Activated CD4-positive, alpha-beta T cell treated with anti-CD3 and anti-CD28 coated beads, Interleukin-2, amount 50 U/mL, for 24 hours (primary cell): ENCODE measurements at regions not wholly inside any gene's neighbourhood (a gene's known extent, or its start where the extent isn't known, plus 50 kb on each side); places are given as distances from the start of the nearest gene placed in this dataset.

Experiments
- DNase-seq, 2 donors: peaks; one replicate each; pipeline ENCODE4 v3.0.0-alpha.2; 2020; ENCODE audit warnings: low read depth in 1 of 2, low spot score in 1 of 2

DNA sequence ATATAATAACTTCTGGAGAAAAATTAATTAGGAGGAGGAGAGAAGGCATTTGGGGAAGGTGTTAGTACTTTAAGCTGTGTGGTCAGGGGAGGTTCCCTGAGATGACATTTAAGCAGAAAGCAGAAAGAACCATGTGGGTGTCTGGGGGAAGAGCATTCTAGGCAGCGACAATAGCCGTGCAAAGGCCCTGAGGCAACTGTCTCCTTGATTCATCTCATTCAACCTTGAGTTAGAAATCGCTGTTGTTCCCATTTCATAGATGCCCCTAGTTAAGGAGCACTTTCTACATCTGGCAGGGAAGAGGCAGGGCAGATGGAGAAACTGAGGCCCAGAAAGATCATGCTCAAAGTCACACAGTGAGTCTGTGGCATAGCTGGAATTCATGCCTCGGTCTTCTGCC lies 108.6 kb upstream of the RUNX3 start:
- no peak for DNase-seq

DNA sequence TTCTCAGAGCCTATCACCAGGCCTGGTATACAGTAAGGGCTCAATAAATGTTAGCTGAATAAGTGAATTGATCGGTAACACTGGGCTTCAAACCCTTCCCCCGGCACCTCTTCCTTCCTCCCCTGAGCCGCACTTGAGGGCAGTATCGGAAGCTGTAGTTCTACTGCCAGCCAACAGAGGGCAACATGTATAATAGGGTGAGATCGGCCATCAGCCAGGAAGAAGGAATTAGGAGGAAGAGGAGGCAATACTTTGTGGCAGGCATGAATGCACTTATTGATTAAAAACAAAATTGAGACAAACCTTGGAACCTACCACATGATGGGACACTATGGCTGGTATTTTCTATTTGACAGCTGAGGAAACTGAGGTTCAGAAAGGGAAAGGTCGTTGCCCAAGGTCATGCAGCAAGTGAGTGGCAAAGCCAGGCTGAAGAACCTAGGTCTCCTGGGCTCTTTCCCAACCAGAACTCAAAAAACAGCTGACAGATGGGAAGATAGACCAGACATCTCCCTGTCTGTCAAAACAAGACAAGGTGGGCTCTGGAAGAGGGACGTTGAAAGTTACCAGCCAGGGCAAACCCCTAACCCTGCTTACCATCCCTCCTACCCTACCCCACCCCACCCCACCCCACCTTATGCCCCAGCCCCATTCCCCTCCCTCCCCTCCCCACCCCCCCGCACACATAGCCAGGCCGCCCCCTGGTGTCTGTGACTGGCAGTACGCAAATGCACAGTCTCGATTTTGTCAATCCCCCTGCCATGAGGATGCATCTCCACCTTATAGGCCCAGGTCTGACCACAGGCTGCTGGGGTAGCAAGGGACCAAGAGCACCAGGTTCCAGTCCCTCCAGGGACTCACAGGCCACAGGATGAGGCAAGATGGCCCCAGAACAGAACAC lies 107.3 kb upstream of the RUNX3 start:
- peak; percentile 44 to 61 for DNase-seq

DNA sequence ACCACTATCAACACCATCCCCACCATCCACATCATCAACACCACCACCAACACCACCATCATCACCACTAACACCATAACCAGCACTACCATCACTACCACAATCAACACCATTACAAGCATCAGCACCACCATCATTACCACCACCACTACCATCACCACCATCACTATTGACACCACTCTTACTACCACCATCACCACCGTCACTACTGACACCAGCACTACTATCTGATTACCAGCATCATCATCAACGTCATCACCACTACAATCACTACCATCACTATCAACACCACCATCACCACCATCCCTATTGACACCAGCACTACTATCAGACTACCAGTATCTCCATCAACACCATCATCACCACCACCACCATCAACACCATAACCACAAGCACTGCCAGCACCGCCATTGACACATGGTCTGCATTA lies 106.1 kb upstream of the RUNX3 start:
- no peak for DNase-seq

DNA sequence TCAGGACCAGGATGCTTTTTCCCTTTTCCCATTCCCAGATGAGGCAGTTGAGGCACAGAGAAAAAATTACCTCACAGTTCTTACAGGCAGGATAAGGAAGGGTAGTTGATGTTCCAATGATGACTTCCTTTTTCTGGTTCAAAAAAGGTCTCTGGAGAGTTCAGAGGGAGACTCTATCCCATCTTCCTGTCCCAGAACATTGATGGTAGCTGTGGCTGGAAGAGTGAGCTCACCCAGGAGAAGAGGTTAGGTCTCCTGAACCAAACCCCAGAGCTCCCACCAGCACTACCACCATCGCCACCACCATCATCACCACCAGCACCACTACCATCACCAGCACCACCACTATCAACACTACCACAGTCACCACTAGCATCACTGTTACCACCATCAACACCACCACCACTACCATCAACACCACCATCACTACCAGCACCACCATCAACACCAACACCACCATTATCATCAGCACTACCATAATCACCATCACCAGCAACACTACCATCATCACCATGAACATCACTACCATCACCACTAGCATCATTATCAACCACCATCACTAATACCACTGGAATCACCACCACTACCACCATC lies 105.5 kb upstream of the RUNX3 start:
- no peak for DNase-seq

DNA sequence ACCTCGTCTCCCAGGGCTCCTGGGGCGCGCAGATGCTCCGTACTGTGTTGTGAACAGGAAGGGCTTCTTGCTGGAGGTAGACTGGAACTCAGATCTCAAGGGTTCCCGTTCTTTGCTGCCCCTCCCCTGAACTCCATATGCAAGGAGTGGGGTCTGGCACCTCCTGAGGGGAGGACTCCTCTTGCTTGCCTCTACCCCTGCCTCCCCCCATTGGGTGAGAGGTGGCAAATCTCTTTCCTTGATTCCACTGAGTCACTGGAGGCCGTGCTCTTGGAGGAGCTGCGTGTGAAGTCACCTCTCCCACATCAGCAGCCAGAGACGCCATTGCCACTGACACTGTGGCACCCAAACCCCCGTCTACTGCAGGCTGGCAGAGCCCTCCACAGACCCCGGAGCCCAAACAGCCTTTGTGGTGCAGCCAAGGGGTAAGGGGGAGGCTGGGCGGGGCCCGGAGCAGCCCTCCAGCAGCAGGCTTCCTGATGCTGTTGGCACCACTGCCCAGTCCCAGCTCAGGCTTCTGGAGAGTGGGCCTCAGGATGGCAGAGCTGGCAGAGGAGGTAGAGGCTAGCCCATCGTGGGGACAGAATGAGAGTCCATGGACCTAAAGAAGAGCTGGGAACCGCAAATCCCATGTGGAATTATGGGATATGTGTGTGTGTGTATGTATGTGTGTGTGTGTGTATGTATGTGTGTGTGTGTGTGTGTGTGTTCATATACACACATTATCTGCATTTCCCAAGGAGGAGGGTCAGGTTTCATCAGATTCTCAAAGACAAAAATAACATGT lies 104.9 kb upstream of the RUNX3 start:
- DNase-seq, result no peak

DNA sequence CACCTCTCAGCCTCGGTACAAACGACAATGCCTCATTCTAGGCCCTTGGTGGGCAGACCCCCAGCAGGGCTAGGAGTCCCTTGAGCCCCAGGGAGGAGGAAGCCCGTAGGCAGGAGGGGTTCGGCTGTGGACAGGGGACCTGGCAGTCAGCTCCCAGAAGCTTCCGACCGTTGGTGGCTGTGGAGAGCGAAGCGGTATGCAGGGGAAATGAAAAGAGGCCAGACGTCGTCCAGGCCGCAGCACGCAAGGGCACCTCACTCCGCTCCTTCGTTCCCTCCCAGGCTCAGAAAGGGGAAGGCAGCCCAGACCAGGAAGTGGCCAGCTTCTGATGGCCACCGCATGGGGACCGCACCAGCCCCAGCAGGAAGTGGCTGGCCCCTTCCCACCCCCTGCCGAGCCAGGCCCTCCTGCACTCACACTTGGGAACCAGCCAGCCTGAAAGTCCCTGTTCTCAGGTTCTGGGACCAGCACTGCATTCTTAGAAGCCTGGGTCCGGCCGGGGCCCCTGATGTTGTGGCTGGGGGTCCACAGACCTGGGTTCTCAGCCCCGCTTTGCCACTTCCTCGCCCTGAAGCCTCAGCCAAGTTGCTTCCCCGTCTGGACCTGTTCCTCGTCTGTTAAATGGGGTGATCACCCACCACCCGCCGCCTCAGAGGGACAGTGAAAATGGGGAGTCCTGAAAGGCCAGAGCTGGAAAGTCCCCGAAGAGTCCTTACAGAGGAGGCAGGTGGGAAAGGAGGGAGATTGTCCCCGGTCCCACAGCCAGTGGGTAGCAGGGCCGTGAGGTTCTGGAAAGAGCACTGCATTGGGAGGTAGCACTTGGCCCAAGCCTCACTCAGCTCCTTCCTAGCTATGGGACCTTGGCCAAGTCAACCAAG lies 104.0 kb upstream of the RUNX3 start:
- no peak for DNase-seq

DNA sequence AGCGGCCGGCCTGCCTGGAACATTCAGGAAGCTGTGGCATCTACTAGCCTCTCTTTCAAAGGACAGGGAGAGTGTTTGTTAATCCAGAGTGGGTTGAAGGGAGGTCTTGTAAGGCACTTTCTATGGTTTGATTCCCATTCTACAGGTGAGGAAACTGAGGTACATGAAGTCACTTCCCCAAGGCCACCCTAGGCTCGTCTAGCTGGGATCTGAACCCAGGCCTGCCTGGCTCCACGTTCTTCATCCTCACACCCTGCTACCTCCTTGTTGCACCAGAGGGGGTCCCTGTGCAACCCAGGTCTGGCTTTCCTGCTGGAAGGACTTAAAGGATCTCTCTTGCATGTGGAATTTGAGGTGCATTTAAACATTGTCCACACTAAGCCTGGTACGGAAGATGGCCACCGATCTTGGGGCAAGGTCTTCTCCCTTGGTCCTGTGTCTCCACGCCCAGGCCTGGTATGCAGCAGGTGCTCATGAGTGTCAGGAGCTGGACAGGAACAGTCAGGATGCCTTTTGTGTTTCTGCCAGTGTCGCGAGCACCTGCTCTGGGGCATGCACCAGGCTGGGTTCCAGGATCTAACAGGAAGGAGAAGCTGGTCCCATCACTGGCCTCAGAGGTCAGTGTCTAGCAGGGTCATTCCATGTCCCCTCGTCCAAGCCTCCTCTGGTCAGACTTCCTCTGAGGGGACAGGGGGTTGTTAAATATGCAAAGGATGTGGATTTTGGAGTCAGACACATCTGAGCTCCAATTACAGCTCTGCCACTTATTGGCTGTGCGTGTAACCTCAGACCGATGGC lies 103.2 kb upstream of the RUNX3 start:
- DNase-seq, result no peak

DNA sequence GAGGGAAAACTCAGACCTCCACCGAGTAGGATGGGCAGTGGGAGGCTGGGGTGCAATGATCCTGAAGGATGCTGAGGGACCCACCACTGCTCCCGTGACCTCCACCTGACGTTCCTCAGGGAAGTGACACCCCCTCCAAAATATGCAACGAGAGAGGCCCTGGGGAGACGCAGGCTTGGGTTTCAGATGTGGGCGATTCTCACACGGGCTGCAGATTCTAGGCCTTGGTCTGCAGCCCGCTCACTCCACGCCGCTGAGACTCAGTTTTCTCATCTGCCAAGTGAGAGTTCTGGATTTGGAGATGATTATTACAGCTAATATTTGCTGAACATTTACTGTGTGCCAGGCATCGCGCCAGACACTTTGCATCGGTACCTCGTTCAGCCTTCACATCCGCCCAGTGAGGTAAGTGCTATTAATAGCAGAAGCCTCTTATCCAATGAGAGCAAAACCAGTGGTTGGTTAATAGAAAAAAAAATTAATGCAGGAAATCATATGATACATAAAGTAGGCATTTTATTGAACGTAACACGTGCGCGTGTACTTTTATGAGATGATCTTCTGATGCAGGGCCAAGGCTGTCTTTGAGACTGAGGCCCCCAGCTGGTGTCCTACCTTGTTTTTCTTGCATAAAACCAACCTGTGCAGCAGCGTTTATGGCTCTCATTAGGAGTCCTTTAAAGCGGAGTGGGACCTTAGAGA lies 102.0 kb upstream of the RUNX3 start:
- peak in 1 of 2 donors; percentile 48 for DNase-seq

DNA sequence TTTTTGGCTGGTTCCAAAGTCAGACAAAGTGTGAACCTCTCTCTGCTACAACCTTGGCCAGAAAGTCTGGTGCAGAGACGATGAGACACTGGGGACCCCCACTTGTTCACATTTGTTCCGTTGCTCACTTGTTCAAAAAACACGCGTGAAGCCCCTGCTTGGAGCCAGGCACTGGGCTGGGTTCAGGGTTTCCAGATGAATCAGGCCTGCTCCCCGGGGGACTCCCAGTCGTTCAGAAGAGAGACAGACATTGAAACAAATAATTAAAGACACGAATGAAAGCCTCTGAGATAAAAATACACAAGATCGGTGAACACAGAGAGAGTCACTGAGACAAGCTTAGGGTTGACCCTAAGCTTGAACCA lies 101.5 kb upstream of the RUNX3 start:
- DNase-seq, result peak in 1 of 2 donors; percentile 69

DNA sequence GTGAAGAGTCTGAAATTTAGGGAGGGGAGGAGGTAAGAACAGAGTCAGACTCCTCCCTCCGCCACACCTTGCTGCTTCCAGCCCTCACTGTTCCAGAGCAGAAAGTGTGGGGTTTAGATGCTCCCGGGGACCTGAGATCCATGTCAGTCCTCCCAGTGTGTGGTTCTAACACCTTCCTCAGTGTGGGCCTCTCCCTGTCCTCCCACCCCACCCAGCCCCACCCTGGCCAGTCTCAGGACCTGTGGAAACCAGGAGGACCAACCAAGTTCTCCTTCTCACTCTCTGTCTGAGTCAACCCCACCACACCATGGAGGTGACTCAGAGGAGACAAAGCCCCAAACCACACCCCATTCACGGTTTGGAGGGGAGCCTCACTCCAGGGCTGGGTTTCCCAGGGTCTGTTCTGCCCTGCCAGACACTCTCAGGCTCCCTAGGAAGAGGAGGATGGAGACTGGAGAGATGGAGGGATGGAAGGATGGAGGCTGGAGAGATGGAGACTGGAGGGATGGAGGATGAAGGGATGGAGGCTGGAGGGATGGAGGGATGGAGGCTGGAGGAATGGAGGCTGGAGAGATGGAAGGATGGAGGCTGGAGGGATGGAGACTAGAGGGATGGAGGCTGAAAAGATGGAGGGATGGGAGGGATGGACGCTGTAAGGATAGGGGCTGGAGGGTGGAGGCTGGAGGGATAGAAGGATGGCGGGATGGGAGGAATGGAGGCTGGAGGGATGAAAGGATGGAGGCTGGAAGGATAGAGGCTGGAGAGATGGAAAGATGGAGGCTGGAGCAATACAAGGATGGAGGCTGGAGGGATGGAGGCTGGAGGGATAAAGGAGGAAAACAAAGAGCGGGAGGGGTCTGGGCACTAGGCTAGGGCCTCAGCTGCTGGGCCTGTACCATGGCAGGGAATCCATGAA lies 100.9 kb upstream of the RUNX3 start:
- DNase-seq, result peak; percentile 47 to 84

DNA sequence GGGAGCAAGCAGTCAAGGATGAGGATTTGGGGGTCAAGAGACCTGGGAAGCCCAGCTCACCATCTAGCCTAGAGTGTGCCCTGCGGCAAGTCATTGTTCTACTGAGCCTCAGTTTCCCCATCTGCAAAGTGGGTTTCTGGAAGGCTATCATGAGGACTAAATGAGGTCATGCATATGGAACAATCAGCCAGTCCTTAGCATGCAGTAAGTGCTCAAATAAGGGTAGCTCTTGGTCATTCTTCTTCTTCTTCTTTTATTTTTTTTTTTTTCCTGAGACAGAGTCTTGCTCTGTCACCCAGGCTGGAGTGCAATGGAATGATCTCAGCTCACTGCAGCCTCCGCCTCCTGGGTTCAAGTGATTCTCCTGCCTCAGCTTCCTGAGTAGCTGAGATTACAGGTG lies 99.9 kb upstream of the RUNX3 start:
- DNase-seq, result no peak

DNA sequence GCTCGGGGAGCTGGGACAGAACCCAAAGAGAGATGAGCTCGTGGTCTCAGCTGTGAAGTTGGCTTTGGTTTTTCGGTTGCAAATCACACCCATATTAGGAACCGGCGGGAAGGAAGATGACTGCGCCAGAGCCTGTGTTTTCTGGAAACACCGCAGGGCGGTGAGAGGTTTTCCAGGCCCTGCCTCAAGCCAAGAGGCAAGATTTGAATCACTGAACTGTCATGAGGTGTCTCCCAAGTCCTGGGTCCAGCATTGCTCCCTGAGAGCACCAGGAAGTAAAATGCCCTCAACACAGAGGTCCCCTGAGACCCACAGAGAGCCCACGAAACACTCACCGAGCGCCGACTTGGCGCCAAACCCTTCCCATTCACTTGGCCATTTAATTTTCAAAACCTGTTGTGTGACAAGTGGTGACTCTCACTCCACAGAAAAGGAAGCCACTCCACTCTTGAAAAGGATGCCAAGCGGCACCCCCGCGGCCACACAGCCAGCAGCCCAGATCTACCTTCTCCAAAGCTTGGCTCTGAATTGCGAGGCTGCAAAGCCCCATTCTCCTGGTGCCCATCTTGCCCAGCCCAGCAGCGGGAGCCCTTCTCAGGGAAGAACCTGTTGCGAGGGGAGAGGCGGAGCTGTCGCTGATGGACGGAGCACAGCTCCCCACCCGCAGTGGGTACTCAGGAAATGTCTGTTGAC lies 99.0 kb upstream of the RUNX3 start:
- DNase-seq, result no peak

DNA sequence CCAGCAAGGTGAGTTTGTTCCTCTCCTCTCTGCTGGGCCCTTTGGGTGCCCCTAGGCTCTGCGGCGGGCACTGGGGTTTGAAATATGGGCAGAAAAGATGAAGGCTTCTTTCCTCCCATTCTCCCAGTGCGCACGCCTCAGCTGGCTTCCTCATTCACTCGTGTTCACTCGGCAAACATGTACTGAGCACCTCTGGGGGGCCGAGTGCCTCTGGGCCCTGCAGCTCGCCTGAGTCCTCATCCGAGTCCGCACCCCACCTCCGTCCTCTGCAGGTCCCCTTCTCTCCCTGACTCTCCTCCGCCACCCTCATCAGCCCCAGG lies 98.5 kb upstream of the RUNX3 start:
- DNase-seq, result no peak

DNA sequence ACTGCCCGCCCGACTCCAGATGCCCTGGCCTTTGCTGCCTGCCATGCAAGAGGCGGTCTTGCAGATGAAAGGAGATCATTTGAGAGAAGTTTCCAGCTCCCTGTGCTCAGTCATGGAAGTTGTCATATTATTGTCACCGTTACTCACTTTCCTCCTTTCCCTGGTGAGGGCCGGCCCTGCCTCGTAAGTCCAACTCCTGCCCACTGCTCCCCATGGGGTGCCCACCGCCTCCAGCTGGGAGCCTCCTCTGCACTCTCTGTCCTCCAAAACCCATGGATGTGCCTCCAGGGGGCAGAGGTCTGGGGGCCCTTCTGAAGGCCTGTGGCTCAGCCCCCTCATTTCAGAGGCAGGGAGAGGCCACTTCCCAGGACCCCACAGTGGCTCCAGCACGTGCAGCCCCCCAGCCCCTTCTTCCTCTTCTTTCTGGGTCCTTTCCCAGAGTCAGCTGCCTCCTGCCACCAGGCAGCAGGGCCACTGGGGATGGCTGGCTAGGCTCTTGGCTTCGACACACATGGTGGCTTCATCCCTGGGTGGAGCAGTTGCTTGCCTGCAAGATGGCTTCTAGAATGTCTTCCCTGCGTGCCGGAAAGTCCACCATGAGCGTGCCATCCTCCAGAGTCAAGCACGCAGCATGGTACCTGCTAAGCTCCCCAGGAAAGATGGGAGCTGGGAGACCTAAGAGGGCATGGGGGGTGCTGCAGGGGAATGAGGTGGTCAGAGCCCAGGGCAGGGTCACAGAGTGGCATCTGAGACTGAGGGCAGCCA lies 97.9 kb upstream of the RUNX3 start:
- DNase-seq, result no peak

DNA sequence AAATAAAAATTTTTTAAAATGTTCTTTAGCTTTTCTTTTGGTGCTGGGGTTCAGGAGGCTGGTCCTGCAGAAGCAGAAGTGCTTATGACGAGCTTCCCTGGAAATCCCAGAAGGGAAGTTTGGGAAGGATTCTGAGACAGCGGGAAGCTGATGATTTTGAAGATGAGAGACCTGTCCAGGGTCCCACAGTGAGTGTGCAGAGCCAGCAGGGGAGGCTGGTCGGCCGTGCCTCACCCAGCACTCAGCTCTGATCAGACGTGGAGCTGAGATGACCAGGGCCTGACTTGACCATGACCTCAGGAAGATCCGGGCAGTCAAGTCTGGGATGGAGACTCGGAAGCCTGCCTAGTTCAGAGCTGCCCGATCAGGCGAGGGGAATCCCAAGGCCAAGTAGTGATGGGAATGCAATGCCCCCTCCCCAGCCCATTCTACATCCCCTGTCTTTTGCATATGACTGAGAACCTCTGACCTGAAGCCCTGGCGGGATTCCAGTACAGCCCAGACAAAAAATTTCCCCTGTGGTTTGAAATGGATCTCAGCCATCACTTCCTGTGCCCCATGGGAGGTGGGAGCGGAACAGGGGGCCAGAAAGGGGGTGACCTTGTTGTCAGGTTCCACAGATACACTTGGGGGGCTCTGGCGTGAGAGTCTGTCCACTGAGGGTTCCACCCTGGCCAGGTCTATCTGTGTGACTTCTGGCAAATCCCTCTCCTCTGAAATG lies 96.8 kb upstream of the RUNX3 start:
- no peak for DNase-seq

DNA sequence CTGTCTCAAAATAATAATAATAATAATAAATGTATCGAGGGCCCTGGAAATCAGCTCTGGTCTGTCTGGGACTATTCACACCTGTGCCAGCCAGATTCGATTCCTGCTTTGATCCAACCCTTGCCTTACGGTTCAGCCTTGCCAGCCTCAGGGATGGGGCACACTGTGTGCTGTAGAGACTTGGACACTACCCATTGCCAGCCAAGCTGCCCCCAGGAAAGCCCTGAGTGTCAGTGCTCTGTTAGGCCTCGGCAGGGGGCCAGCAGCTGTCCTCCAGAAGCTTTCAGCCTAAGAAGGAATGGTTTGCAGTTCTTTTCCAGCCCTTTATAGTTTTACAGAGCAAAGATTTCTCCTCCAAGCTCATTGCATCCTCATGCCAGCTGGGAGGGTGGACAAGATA lies 96.2 kb upstream of the RUNX3 start:
- no peak for DNase-seq
